ENCODE measurements at regions not wholly inside any gene's neighbourhood (a gene's known extent, or its start where the extent isn't known, plus 50 kb on each side); places are given as distances from the start of the nearest gene placed in this dataset.

- Histone ChIP-seq H3K27ac (ENCODE audit: low read depth, low read length) (no peak overlapping the region), H3K9me3 (ENCODE audit: low read length) (no peaks in the 10 kb centered on the region), H3K4me3 (ENCODE audit: low read length) (no peak overlapping the region), H3K36me3 (ENCODE audit: insufficient read depth, low read length) (no peaks in the 10 kb centered on the region), H3K4me1 (ENCODE audit: insufficient read depth, low read length) (no peaks in the 10 kb centered on the region), H3K27me3 (ENCODE audit: insufficient read depth, low read length, poor library complexity, severe bottlenecking) (no peaks in the 10 kb centered on the region)
- Mint-ChIP-seq H3K9me3 (no peaks in the 10 kb centered on the region), H3K27ac (no peak overlapping the region), H3K36me3 (no peaks in the 10 kb centered on the region), H3K4me3 (no peak overlapping the region), H3K4me1 (peaks cover 4 to 5% (median 5%) of the 10 kb centered on the region in 3 donors), H3K27me3 (peaks cover 4 to 10% of the 10 kb centered on the region in 2 donors)
- ChIA-PET POLR2A (no interaction called here), CTCF (interaction anchor here (1.3 to 7.4 kb wide), 2 partner anchors 22 to 192 kb away, joined by 5 to 105 read pairs; no protein-coding TSS in a partner anchor)
- DNase-seq = no peak
Measured at GRCh38 chr13:95382411-95382810, 81.2 kb upstream of the ABCC4 start.

GRCh38 chr13:95382916-95383315 is 81.7 kb upstream of the ABCC4 start:
- POLR2A ChIA-PET = no interaction called here
- Mint-ChIP-seq H3K36me3 (no peaks in the 10 kb centered on the region), H3K27ac (no peak overlapping the region)

GRCh38 chr13:95385373-95385772 is 84.1 kb upstream of the ABCC4 start:
- CTCF ChIA-PET = no interaction called here
- H3K27ac Mint-ChIP-seq = no peak overlapping the region

More at GRCh38 chr13:95382916-95383315, 81.7 kb upstream of the ABCC4 start:
- Histone ChIP-seq H3K27me3 (ENCODE audit: insufficient read depth, low read length, poor library complexity, severe bottlenecking) (no peaks in the 10 kb centered on the region), H3K27ac (ENCODE audit: low read depth, low read length) (no peak overlapping the region), H3K36me3 (ENCODE audit: insufficient read depth, low read length) (no peaks in the 10 kb centered on the region), H3K9me3 (ENCODE audit: low read length) (no peaks in the 10 kb centered on the region), H3K4me3 (ENCODE audit: low read length) (no peak overlapping the region), H3K4me1 (ENCODE audit: insufficient read depth, low read length) (no peaks in the 10 kb centered on the region)
- Mint-ChIP-seq H3K9me3 (no peaks in the 10 kb centered on the region), H3K4me3 (no peak overlapping the region), H3K4me1 (peaks cover 4 to 5% (median 5%) of the 10 kb centered on the region in 3 donors), H3K27me3 (peaks cover 2 to 15% of the 10 kb centered on the region in 2 donors)
- no peak for DNase-seq
- CTCF ChIA-PET = interaction anchor here (1.3 to 7.4 kb wide), 2 partner anchors 22 to 192 kb away, joined by 5 to 105 read pairs; no protein-coding TSS in a partner anchor

GRCh38 chr13:95385798-95386197 is 84.5 kb upstream of the ABCC4 start:
- H3K4me1 Mint-ChIP-seq = peaks cover 0 to under 1% (median under 1%) of the 10 kb centered on the region in 3 donors
- Histone ChIP-seq H3K4me3 (ENCODE audit: low read length) (no peak overlapping the region), H3K27ac (ENCODE audit: low read depth, low read length) (no peak overlapping the region), H3K36me3 (ENCODE audit: insufficient read depth, low read length) (no peaks in the 10 kb centered on the region), H3K4me1 (ENCODE audit: insufficient read depth, low read length) (no peaks in the 10 kb centered on the region), H3K27me3 (ENCODE audit: insufficient read depth, low read length, poor library complexity, severe bottlenecking) (no peaks in the 10 kb centered on the region), H3K9me3 (ENCODE audit: low read length) (no peaks in the 10 kb centered on the region)
- POLR2A ChIA-PET = no interaction called here
- H3K27ac Mint-ChIP-seq = no peak overlapping the region
- no peaks in the 10 kb centered on the region for H3K9me3 Mint-ChIP-seq
- no peak overlapping the region for H3K4me3 Mint-ChIP-seq
- DNase-seq = no peak
- H3K36me3 Mint-ChIP-seq = peaks cover 0 to 3% (median 2%) of the 10 kb centered on the region in 3 donors
- CTCF ChIA-PET = no interaction called here
- H3K27me3 Mint-ChIP-seq = peaks cover 10 to 41% of the 10 kb centered on the region in 2 donors

More at GRCh38 chr13:95385373-95385772, 84.1 kb upstream of the ABCC4 start:
- no peak for DNase-seq
- no peaks in the 10 kb centered on the region for H3K4me1 ChIP-seq (ENCODE audit: insufficient read depth, low read length)
- Mint-ChIP-seq H3K9me3 (no peaks in the 10 kb centered on the region), H3K36me3 (peaks cover 0 to 3% (median 2%) of the 10 kb centered on the region in 3 donors), H3K4me3 (no peak overlapping the region), H3K27me3 (peaks cover 7 to 36% of the 10 kb centered on the region in 2 donors), H3K4me1 (peaks cover 4 to 5% (median 4%) of the 10 kb centered on the region in 3 donors)
- no peaks in the 10 kb centered on the region for H3K27me3 ChIP-seq (ENCODE audit: insufficient read depth, low read length, poor library complexity, severe bottlenecking)
- no peak overlapping the region for H3K4me3 ChIP-seq (ENCODE audit: low read length)
- no peaks in the 10 kb centered on the region for H3K9me3 ChIP-seq (ENCODE audit: low read length)
- POLR2A ChIA-PET = no interaction called here
- no peaks in the 10 kb centered on the region for H3K36me3 ChIP-seq (ENCODE audit: insufficient read depth, low read length)
- no peak overlapping the region for H3K27ac ChIP-seq (ENCODE audit: low read depth, low read length)

GRCh38 chr13:95386370-95386769 is 85.1 kb upstream of the ABCC4 start:
- Histone ChIP-seq H3K36me3 (ENCODE audit: insufficient read depth, low read length) (no peaks in the 10 kb centered on the region), H3K4me1 (ENCODE audit: insufficient read depth, low read length) (no peaks in the 10 kb centered on the region), H3K27ac (ENCODE audit: low read depth, low read length) (no peak overlapping the region), H3K4me3 (ENCODE audit: low read length) (no peak overlapping the region), H3K9me3 (ENCODE audit: low read length) (no peaks in the 10 kb centered on the region), H3K27me3 (ENCODE audit: insufficient read depth, low read length, poor library complexity, severe bottlenecking) (no peaks in the 10 kb centered on the region)
- no peaks in the 10 kb centered on the region for H3K9me3 Mint-ChIP-seq
- no peaks in the 10 kb centered on the region for H3K4me1 Mint-ChIP-seq
- POLR2A ChIA-PET = no interaction called here
- peaks cover 0 to 3% (median 2%) of the 10 kb centered on the region in 3 donors for H3K36me3 Mint-ChIP-seq
- CTCF ChIA-PET = no interaction called here
- no peak for DNase-seq
- H3K4me3 Mint-ChIP-seq = no peak overlapping the region
- no peak overlapping the region for H3K27ac Mint-ChIP-seq
- peaks cover 10 to 44% of the 10 kb centered on the region in 2 donors for H3K27me3 Mint-ChIP-seq

- no peaks in the 10 kb centered on the region for H3K36me3 ChIP-seq (ENCODE audit: insufficient read depth, low read length)
- ChIA-PET POLR2A (no interaction called here), CTCF (interaction anchor here (0.8 to 1.6 kb wide), 3 partner anchors 17 to 198 kb away, joined by 4 to 7 read pairs (median 5); no protein-coding TSS in a partner anchor)
- Mint-ChIP-seq H3K36me3 (peaks cover 0 to 3% (median 2%) of the 10 kb centered on the region in 3 donors), H3K4me1 (no peaks in the 10 kb centered on the region), H3K9me3 (no peaks in the 10 kb centered on the region), H3K27ac (no peak overlapping the region), H3K27me3 (peaks cover 10 to 52% of the 10 kb centered on the region in 2 donors), H3K4me3 (no peak overlapping the region)
- H3K4me1 ChIP-seq (ENCODE audit: insufficient read depth, low read length) = no peaks in the 10 kb centered on the region
- no peaks in the 10 kb centered on the region for H3K9me3 ChIP-seq (ENCODE audit: low read length)
- DNase-seq = no peak
- no peaks in the 10 kb centered on the region for H3K27me3 ChIP-seq (ENCODE audit: insufficient read depth, low read length, poor library complexity, severe bottlenecking)
- no peak overlapping the region for H3K4me3 ChIP-seq (ENCODE audit: low read length)
- no peak overlapping the region for H3K27ac ChIP-seq (ENCODE audit: low read depth, low read length)
Measured at GRCh38 chr13:95387733-95388207, 86.5 kb upstream of the ABCC4 start.

GRCh38 chr13:95388420-95389079 is 87.3 kb upstream of the ABCC4 start:
- H3K9me3 ChIP-seq (ENCODE audit: low read length) = no peaks in the 10 kb centered on the region
- no peaks in the 10 kb centered on the region for H3K36me3 ChIP-seq (ENCODE audit: insufficient read depth, low read length)
- H3K9me3 Mint-ChIP-seq = no peaks in the 10 kb centered on the region
- ChIA-PET CTCF (interaction anchor here (1.6 to 2.0 kb wide), 2 partner anchors 16 kb away, joined by 6 to 7 read pairs; no protein-coding TSS in a partner anchor), POLR2A (no interaction called here)
- no peak overlapping the region for H3K4me3 Mint-ChIP-seq
- no peak overlapping the region for H3K27ac ChIP-seq (ENCODE audit: low read depth, low read length)
- peaks cover 10 to 52% of the 10 kb centered on the region in 2 donors for H3K27me3 Mint-ChIP-seq
- H3K27me3 ChIP-seq (ENCODE audit: insufficient read depth, low read length, poor library complexity, severe bottlenecking) = no peaks in the 10 kb centered on the region
- H3K27ac Mint-ChIP-seq = no peak overlapping the region
- no peaks in the 10 kb centered on the region for H3K4me1 ChIP-seq (ENCODE audit: insufficient read depth, low read length)
- no peak overlapping the region for H3K4me3 ChIP-seq (ENCODE audit: low read length)
- no peak for DNase-seq
- peaks cover 0 to 3% (median 2%) of the 10 kb centered on the region in 3 donors for H3K36me3 Mint-ChIP-seq
- no peaks in the 10 kb centered on the region for H3K4me1 Mint-ChIP-seq

- no peaks in the 10 kb centered on the region for H3K9me3 Mint-ChIP-seq
- Histone ChIP-seq H3K27me3 (ENCODE audit: insufficient read depth, low read length, poor library complexity, severe bottlenecking) (no peaks in the 10 kb centered on the region), H3K9me3 (ENCODE audit: low read length) (no peaks in the 10 kb centered on the region), H3K36me3 (ENCODE audit: insufficient read depth, low read length) (no peaks in the 10 kb centered on the region), H3K4me3 (ENCODE audit: low read length) (no peak overlapping the region), H3K4me1 (ENCODE audit: insufficient read depth, low read length) (no peaks in the 10 kb centered on the region), H3K27ac (ENCODE audit: low read depth, low read length) (no peak overlapping the region)
- peaks cover 11 to 50% of the 10 kb centered on the region in 2 donors for H3K27me3 Mint-ChIP-seq
- no peaks in the 10 kb centered on the region for H3K4me1 Mint-ChIP-seq
- H3K27ac Mint-ChIP-seq = no peak overlapping the region
- CTCF ChIA-PET = interaction anchor here (1.6 to 3.8 kb wide), 2 partner anchors 11 to 13 kb away, joined by 6 to 11 read pairs; no protein-coding TSS in a partner anchor
- peaks cover 0 to 3% (median 2%) of the 10 kb centered on the region in 3 donors for H3K36me3 Mint-ChIP-seq
- POLR2A ChIA-PET = no interaction called here
- DNase-seq = no peak
- H3K4me3 Mint-ChIP-seq = no peak overlapping the region
Measured at GRCh38 chr13:95391362-95391761, 90.1 kb upstream of the ABCC4 start.

Data from CD8-positive, alpha-beta memory T cell (primary cell).